Adrenal gland (tissue), 5 donors: ENCODE measurements at regions not wholly inside any gene's neighbourhood (a gene's known extent, or its start where the extent isn't known, plus 50 kb on each side); places are given as distances from the start of the nearest gene placed in this dataset.

Experiments
- POLR2A ChIP-seq, 2 donors: fragments of 450-650 bp; IDR thresholded peaks; one replicate each; pipeline ENCODE4 v1.6.1; 2017; ENCODE audit warnings: antibody characterized with exemption in 2 of 2, mild to moderate bottlenecking in 2 of 2, moderate library complexity in 1 of 2
- TF ChIP-seq, protein P1 (sequence below), 6 experiments: fragments of 450-650 bp in 4 of 6; fragments of 200-600 bp in 2 of 6; sonication (generic) in 1 of 6; IDR thresholded peaks; 1 replicate in 5 of 6; 2 replicates in 1 of 6; pipeline versions ENCODE4 v1.5.1 to v1.8.0; 2016 to 2021; ENCODE audit warnings: antibody characterized with exemption in 6 of 6, mild to moderate bottlenecking in 2 of 6, moderate library complexity in 1 of 6
- donor health status: DM: no; HTN: no; CAD: no.

- TF ChIP-seq, protein P1, sequence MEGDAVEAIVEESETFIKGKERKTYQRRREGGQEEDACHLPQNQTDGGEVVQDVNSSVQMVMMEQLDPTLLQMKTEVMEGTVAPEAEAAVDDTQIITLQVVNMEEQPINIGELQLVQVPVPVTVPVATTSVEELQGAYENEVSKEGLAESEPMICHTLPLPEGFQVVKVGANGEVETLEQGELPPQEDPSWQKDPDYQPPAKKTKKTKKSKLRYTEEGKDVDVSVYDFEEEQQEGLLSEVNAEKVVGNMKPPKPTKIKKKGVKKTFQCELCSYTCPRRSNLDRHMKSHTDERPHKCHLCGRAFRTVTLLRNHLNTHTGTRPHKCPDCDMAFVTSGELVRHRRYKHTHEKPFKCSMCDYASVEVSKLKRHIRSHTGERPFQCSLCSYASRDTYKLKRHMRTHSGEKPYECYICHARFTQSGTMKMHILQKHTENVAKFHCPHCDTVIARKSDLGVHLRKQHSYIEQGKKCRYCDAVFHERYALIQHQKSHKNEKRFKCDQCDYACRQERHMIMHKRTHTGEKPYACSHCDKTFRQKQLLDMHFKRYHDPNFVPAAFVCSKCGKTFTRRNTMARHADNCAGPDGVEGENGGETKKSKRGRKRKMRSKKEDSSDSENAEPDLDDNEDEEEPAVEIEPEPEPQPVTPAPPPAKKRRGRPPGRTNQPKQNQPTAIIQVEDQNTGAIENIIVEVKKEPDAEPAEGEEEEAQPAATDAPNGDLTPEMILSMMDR (IDR thresholded peaks at IDR 0.05): no peak
- TF ChIP-seq POLR2A (IDR thresholded peaks at IDR 0.05): no peak
These were observed 298.9 kb downstream of the RPLP1 start for GRCh38 chr15:69751566-69751965.
